ENCODE measurements at regions not wholly inside any gene's neighbourhood (a gene's known extent, or its start where the extent isn't known, plus 50 kb on each side); places are given as distances from the start of the nearest gene placed in this dataset.

DNA sequence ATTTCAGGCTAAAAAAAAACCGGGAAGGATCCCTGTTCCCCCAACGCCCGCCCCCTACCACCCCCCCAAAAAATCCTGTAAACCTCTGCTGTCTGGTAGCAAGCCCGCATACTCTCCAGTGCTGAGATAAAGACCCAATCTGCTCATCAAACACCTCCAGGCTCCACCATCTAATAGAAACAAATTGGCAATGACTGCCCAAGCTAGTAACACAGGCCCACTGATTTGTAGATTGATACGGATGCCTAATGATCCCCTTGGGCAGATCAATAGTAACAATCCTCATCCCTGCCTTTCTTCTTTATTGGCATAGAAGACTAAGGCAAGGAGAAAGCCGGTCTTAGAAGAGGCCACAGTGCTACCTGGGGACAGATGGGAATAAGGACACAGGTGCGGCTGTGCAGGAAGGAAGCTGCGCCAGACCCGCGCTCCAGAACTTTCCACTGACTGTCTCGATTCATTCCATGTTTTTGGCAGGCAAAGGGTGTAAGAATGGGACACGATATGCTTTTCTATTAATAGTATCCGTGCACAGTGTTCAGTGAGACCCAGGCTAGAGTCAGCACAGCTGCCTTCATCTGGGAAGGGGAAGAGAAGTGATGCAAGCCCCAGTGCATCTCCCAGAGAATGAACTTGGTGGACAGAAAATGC lies 407.6 kb upstream of the PSMD7 start:
- CTCF ChIA-PET: interaction anchor here (0.6 to 3.0 kb wide), 3 partner anchors 10 to 1052 kb away, joined by 3 to 14 read pairs (median 5); no protein-coding TSS in a partner anchor

DNA sequence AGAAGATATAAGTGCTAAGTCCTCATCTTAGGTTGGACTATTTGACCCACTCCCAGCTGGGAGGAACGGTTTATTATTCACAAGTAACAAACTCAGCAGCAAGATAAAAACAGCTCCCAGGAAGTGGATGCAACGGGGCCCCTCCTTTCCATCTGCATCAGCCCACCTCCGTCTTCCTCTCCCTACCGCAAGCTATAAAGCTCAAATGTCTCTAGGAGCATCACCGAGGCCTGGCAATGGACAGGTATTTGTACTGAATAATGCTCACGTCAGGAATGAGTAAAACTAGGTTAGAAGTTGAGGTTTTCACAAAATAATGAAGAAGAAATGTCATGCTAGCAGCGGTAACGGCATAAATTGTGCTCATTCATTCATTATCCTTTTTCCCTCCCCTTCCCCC lies 408.7 kb upstream of the PSMD7 start:
- H3K4me3 ChIP-seq (ENCODE audit: low read depth in 2 of 2, low read length in 1 of 2): no peak overlapping the region
- H3K9me3 ChIP-seq: no peaks in the 10 kb centered on the region
- no peak overlapping the region for H3K9ac ChIP-seq
- no peaks in the 10 kb centered on the region for H3K9me2 ChIP-seq
- POLR2A ChIA-PET: no interaction called here
- no peaks in the 10 kb centered on the region for H3F3A ChIP-seq (replicated peaks; ENCODE audit: insufficient read depth)
- TF ChIP-seq RAD21 (IDR thresholded peaks at IDR 0.05; ENCODE audit: low read length): no peak
- no peak for TF ChIP-seq IRF3 (IDR thresholded peaks at IDR 0.05; ENCODE audit: low read depth, low read length)
- TF ChIP-seq NRF1 (IDR thresholded peaks at IDR 0.05; ENCODE audit: low read depth, low read length): no peak
- TF ChIP-seq POLR2AphosphoS5 (IDR thresholded peaks at IDR 0.05; ENCODE audit: low read depth, low read length): no peak
- no peak for TF ChIP-seq TAF1 (IDR thresholded peaks at IDR 0.05; ENCODE audit: borderline replicate concordance, low read depth, low read length)
- no peak for TF ChIP-seq NFIC (IDR thresholded peaks at IDR 0.05; ENCODE audit: borderline replicate concordance)
- no peak overlapping the region for H2AFZ ChIP-seq (ENCODE audit: low read depth)
- H3K27ac ChIP-seq (ENCODE audit: low read depth in 2 of 2, low read length in 1 of 2): no peak overlapping the region
- CTCF ChIA-PET: interaction anchor here (1.9 to 3.0 kb wide), 2 partner anchors 9 to 68 kb away, joined by 5 to 14 read pairs; no protein-coding TSS in a partner anchor
- no peaks in the 10 kb centered on the region for H4K20me1 ChIP-seq (ENCODE audit: insufficient read depth)
- H3K4me1 ChIP-seq (ENCODE audit: control insufficient read depth in 1 of 2, insufficient read depth in 2 of 2, low read depth in 1 of 2, low read length in 1 of 2): peaks cover 0 to 3% of the 10 kb centered on the region in 2 experiments; a peak in 1 of 4 replicates
- H3K36me3 ChIP-seq (replicated peaks in 1 of 2; ENCODE audit: control insufficient read depth in 1 of 2, insufficient read depth in 2 of 2, low read length in 1 of 2): no peaks in the 10 kb centered on the region
- no peaks in the 10 kb centered on the region; the same call in 1 of the 2 replicates for H3K27me3 ChIP-seq (ENCODE audit: insufficient read depth)
- DNase-seq: no peak
- H3K4me2 ChIP-seq: no peak overlapping the region
- H3K79me2 ChIP-seq (ENCODE audit: insufficient read depth): no peaks in the 10 kb centered on the region
- WGBS (ENCODE audit: low lambda C conversion rate): 45% methylated on average over 8 of the region's 8 CpGs

More for the DNA sequence above, 407.6 kb upstream of the PSMD7 start:
- H3K36me3 ChIP-seq (replicated peaks in 1 of 2; ENCODE audit: control insufficient read depth in 1 of 2, insufficient read depth in 2 of 2, low read length in 1 of 2): no peaks in the 10 kb centered on the region
- POLR2A ChIA-PET: no interaction called here
- H3K27ac ChIP-seq (ENCODE audit: low read depth in 2 of 2, low read length in 1 of 2): no peak overlapping the region
- no peaks in the 10 kb centered on the region for H3K9me2 ChIP-seq
- no peaks in the 10 kb centered on the region; the same call in 1 of the 2 replicates for H3K27me3 ChIP-seq (ENCODE audit: insufficient read depth)
- 50% methylated on average over 13 of the region's 13 CpGs for WGBS (ENCODE audit: low lambda C conversion rate)
- no peaks in the 10 kb centered on the region for H3K9me3 ChIP-seq
- DNase-seq: no peak
- no peaks in the 10 kb centered on the region for H3F3A ChIP-seq (replicated peaks; ENCODE audit: insufficient read depth)
- peaks cover 0 to 3% of the 10 kb centered on the region in 2 experiments; a peak in 1 of 4 replicates for H3K4me1 ChIP-seq (ENCODE audit: control insufficient read depth in 1 of 2, insufficient read depth in 2 of 2, low read depth in 1 of 2, low read length in 1 of 2)
- H4K20me1 ChIP-seq (ENCODE audit: insufficient read depth): no peaks in the 10 kb centered on the region
- peak; percentile 82 for TF ChIP-seq GATA2 (CRISPR knock-in tag; IDR thresholded peaks at IDR 0.05)
- TF ChIP-seq EP300 (IDR thresholded peaks at IDR 0.05; ENCODE audit: borderline replicate concordance in 1 of 2, low read depth in 1 of 2, low read length in 1 of 2): peak in 1 of 2 experiments; percentile 31; a peak in 1 of 4 replicates
- TF ChIP-seq YY1 (IDR thresholded peaks at IDR 0.05; ENCODE audit: low read depth): no peak
- TF ChIP-seq EZH2phosphoT487 (IDR thresholded peaks at IDR 0.05; ENCODE audit: borderline replicate concordance, low read depth): no peak
- no peak for TF ChIP-seq RAD21 (IDR thresholded peaks at IDR 0.05; ENCODE audit: low read length)
- no peak overlapping the region for H2AFZ ChIP-seq (ENCODE audit: low read depth)
- no peak overlapping the region for H3K4me2 ChIP-seq
- H3K9ac ChIP-seq: no peak overlapping the region
- no peaks in the 10 kb centered on the region for H3K79me2 ChIP-seq (ENCODE audit: insufficient read depth)
- H3K4me3 ChIP-seq (ENCODE audit: low read depth in 2 of 2, low read length in 1 of 2): no peak overlapping the region

Measured in SK-N-SH (cell line).